HG02610 (cell line): ENCODE measurements at regions not wholly inside any gene's neighbourhood (a gene's known extent, or its start where the extent isn't known, plus 50 kb on each side); places are given as distances from the start of the nearest gene placed in this dataset.

Experiments used
- ATAC-seq: cut with Tn5 transposase; IDR thresholded peaks from one replicate; pipeline ENCODE4 v1.9.1; 2021; ENCODE audit warnings: mild to moderate bottlenecking, moderate library complexity; ENCODE audit not compliant: unreplicated experiment

- ATAC-seq = no peak
These were observed 262.6 kb downstream of the BUD13 start for GRCh38 chr11:116510166-116510565.

DNA sequence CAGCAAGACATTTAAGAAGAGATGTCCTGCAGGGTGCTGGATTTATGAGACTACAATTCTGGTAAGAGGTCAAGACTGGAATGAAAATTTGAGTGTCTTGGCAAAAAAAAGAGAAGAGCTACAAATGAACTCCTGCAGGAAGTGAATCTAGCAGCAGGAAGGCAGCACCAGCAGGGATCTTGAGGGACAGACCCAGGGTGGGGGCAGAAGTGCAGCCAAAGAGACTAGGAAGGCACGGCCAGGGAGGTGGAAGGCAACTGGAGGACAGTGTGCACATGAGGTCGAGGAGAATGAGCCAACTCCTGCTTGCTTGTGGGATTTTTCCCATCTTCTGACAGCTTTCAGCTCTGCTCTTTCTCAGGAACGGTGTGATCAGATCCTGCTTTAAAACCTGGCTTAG, 263.2 kb downstream of the BUD13 start:
- ATAC-seq = no peak

- no peak for ATAC-seq
These were observed 264.7 kb downstream of the BUD13 start for GRCh38 chr11:116507849-116508695.

GRCh38 chr11:116507016-116507415, 265.8 kb downstream of the BUD13 start:
- no peak for ATAC-seq

DNA sequence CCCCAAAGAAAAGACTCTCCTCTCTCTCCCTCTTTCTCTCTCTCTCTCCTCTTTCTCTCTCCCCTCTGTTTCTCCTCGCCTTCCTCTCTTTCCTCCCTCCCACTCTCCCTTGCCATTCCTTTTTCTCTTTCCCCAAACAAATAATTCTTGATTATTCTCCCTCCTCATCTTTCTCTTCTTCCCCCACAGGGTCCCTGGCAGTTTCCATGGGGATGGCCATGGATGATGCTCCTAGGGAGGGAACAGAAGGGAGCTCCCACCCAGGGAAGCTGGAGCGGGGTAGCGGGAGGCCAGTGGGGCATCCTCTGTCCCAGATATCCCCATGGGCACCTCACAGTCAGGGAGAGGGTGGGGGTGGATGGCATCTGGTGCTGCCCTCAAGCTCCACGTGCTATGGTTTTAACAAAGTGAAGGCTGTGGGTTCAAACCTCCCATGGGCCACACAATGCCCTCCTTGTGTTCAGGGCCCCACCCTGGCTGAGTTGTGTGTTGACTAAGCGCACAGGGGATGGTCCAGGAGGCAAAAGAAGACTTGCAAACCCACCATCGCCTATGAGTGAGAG, 266.4 kb downstream of the BUD13 start:
- ATAC-seq = no peak

- no peak for ATAC-seq
These were observed 267.2 kb downstream of the BUD13 start for GRCh38 chr11:116505298-116506262.

DNA sequence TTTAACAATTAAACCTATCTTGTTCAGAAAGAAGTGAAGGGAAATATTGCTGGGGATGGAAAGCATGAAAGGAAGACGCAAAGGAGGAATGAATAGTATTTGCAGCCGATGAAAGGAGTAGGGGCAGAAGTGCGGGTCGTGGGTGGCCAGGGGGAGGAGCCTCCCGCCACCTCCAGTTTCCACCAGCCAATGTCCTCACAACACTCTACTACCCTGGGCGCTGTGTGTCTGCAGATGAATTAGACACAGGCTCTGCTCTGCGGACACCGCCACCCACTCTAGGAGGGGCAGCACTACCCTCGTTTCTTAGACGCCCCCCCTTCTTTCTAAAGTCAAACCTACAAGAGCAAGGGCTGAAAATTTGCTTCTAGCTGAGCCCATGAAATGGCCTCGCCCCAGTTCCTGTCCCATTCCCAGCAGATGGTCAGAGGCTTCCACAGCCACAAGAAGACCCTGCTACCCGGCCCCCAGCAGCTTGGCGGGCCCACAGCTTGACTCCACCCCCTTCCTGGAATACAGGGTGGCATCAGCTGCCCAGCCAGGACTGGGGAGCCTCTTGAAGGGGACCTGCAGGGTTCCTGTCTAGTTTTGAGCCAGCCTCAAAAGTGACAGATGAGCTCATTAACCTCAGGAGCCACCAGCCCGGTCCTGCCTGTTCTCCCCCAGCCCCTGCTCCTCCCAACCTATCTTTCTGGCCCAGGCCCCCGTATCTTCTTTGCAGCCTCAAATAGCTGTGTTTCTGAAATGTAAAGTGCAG, 268.1 kb downstream of the BUD13 start:
- no peak for ATAC-seq

DNA sequence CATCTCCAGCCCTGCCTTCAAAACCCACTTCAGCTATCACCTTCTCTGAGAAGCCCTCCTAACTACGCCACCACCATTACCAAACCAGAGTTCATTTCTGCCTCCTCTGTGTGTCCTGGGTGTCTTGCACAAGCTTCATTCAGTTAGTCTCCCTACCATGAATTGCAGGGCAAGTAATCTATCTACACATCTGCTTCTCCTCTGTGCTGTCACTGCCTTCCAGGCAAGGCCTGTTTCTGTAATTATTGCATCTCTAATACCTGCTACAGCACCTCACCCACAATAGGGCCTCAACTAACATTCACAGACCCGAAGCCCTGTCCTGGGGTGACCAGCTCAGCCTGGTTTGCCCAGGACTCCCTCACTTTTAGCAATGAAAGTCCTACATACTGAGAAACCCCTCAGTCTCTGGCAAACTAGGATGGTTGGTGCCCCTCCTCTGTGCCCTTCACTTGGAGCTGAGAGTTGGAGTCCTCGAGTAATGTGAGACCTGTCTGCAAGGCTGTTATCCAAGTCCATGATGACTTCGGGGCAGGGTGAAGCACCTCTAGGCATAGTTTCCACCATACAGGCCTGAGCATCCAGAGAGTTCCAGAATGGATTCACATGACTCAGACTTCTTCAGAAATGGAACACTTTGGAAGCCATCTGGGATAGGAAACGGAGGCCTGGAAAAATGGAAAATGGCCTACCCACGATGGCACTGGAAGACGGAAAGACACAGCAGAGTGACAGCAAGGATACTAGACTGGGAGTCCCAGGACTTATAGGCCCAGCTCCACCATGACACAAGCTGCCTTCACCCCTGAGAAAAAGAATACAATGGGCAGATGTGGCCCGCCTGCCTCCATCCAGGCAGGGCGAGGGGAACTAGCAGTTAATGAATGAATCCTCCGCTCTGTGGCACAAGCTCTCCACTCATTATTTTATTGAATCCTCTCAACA, 269.3 kb downstream of the BUD13 start:
- no peak for ATAC-seq

DNA sequence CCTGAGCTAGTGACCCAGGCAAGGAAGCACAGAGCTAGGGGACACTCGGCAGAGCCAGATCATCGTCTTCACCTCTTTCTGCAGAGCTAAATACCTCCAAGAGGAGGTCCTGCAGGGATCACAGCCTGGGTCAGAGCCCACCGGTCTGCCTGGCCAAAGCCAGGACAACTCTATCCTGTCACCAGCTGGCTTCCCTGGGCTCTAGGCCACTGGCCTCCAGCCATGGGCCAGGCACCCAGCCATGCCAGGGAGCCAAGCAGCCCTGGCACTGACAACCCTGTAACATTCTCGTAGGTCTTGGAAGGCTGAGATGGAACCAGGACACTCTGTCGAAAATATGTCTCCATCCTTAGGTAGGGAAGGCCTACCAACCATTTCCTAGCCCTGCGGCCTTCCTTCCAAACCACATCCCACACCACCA, 270.1 kb downstream of the BUD13 start:
- no peak for ATAC-seq

DNA sequence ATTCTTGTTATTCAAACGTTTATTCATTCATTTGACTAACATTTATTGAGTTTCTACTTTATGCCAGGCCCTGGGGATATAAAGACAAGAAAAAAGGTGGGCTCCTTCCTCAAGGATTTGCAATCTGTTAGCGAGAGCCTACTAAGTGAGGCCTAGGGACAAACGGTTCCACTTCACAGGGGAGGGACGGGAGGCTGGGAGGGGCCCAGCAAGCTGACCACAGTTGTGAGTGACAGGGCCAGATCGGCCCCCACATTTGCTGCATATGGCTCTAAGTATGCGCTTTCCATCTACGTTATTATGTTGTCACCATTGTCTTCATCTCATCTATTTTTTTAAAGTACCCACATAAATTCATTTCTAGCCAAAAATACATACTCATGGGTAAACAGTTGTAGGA, 271.1 kb downstream of the BUD13 start:
- no peak for ATAC-seq

DNA sequence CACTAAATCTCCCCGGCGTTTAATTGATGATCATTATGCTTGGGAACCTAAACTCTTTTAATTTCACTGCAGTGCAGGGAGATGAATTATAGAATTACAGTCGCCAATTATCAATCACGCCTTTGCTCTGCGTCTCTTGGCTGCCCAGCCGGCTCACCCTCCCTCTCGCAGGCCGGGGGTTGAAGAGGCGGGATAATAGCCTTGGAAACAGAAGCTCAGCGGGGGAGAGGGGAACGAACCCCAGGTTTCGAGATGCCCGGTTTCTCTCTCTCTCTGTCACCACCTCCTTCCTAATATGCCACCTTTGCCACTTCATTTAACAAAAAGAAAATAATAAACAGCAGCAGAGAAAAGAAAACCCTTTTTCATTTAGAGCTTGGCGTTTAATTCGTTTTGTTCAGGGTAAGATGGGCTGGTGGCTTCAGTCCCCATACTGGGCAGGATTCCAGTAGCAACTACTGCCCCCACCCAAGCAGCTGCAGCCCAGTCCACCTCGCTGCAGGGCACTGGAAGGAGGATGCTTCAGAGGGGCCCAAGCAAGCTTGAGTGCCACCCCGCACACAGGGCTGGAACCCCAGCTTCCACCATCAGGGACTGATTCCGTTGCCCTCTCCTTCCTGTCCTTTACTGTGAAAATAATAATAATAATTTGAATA, 271.7 kb downstream of the BUD13 start:
- no peak for ATAC-seq

DNA sequence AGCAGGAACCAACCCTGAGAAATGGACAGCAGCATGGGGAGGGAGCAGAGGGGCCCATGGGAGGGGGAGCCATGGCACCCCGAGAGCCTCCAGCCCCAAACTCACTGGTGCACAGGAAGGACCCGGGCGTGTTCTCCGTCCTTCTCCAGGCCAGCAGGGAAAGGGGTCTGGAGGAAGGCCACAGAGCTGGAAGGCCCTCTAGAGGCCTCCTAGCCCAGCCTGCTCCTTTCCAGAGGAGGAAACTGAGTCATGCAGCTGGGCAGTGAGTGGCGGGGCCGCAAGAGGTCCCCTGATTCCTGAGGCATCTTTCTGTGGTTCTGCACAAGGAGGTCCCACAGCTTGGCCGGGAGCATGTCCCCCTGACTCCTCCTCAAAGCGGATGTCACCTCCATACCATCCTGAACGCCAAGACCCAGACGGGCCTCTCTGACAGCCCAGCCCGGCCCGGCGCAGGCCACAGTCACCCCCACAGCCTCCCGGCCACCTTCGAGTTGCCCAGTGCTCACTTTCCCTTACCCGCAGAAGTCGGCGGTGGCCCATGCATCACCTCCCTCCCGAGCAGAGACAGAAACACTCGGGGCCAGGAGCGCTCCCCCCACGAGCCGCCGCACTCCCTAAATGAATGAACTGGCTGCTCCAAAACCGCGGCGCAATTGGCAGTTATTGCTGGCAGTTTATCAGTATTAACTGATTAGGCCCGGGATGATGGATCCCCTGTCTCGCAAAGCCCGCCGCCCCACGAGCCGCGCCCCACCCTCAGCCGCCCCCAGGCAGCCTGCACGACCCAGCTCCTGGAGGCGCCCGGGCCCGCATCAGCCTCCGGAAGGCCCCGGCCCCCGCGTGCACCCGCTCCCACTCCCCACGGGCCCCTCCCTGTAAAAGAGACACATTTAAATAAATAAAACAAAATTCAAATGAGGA, 272.5 kb downstream of the BUD13 start:
- no peak for ATAC-seq

DNA sequence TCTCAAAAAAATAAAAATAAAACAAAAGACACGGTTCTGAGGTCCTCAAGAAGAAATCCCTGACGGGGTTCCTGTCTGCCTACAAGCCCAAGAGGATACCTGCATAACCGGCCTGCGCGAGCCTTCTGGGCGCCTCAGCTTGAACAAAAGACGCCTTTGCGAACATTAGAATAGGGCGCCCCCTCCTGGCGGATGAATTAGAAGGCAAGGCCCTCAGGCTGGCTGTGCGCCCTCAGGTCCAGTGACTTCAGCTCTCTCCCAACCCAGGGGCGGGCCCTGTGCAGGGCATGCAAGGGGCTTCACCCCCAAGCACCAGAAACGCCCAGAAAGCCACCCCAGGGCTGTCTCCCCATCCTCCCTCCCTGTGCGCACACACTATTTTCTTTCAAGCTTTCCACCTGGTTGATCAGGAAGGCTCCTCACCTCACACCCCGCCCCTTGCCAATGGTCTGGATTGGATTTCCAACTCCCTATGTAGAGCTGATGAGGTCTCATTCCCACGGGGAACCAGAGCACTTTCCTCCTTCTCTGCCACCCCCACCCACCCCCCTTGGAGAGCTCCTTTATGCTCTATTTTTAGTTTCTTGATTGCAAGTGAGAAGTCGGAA, 273.3 kb downstream of the BUD13 start:
- no peak for ATAC-seq

DNA sequence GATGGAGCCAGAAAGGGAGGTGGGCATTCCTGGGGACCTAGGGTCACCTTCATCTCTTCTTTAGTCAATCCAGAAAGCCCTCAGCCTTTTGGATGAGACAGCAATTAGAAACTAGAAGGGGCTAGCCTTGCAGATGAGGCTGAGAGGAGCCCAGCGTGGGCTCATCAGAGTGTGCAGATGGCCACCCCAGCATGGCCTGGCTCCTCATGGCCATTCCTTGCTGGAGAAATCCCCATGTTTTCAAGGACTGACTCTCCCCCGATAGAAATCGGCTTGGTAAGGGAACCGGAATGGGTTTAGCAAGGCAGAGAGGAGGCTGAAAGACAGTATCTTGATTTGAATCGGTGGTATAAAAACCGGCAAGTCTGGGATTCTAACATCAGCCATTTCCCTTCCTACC, 274.6 kb downstream of the BUD13 start:
- no peak for ATAC-seq

DNA sequence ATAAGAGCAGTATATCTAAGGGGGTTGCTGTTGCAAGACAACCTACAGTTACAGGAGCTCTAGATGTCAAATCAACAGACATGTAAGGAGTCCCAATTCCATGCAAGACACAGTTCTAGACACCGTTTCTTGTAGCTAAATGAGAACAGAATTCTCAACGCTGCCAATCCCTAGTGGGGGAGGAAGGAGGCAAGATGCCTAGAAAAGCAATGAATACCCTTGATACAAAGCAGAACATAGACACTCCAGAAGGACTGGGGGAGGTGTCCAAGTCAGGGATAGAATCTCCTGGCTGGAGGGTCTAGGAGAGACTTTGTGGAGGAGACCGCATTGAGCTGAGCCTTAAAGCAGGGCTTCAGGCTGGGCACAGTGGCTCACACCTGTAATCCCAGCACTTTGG, 280.2 kb downstream of the BUD13 start:
- no peak for ATAC-seq

GRCh38 chr11:116488836-116489389, 283.9 kb downstream of the BUD13 start:
- no peak for ATAC-seq

- no peak for ATAC-seq
These were observed 287.4 kb downstream of the BUD13 start for GRCh38 chr11:116485425-116485824.
